HepG2 (cell line): ENCODE measurements at regions not wholly inside any gene's neighbourhood (a gene's known extent, or its start where the extent isn't known, plus 50 kb on each side); places are given as distances from the start of the nearest gene placed in this dataset.
"Not testable (repeated sequence)": the region's sequence is repeated elsewhere in the genome, so short reads cannot be mapped to it uniquely, and the experiment has no call there.

Experiments used
- ATAC-seq: fragments of 200-7000 bp; cut with Tn5 transposase; 3 replicates; pipeline ENCODE4 v1.9.1; 2020; ENCODE audit warnings: mild to moderate bottlenecking, moderate library complexity
- BruUV-seq: library from RNA; stranded (reverse); fragments of 400-500 nt; replicated peaks from 2 replicates; lab custom pipeline; 2021; lab: Mats Ljungman, UMichigan
- CTCF ChIA-PET: fragments of 300-600 bp; formaldehyde crosslinking; extraction: SDS; loops from one replicate; lab custom pipeline; 2021; ENCODE audit warnings: low total read pairs, inconsistent platforms, low intra/inter-chr PET ratio; lab: Yijun Ruan, JAX
- POLR2A ChIA-PET: fragments of 350-600 bp; sonication (Branson Sonifier 250); formaldehyde crosslinking; loops from one replicate; lab custom pipeline; 2020; ENCODE audit warnings: antibody characterized with exemption, inconsistent platforms; lab: Yijun Ruan, JAX
- DNase-seq: peaks from one replicate; pipeline ENCODE4 v3.0.0-alpha.2; 2015; ENCODE audit warnings: low spot score
- FAIRE-seq: peaks from 3 replicates; lab custom pipeline; 2011; peaks lifted over from hg19 to GRCh38; lab: Jason Lieb, UNC
- H2AFZ ChIP-seq: one replicate; pipeline ENCODE4 v1.6.1; 2011; ENCODE audit warnings: low read length, inconsistent platforms
- H3K27ac ChIP-seq: fragments of 300-600 bp; 3 replicates; pipeline ENCODE4 v1.8.0; 2011; ENCODE audit warnings: mixed run types, mild to moderate bottlenecking, mixed read lengths, low read length, inconsistent platforms; ENCODE audit not compliant: insufficient read depth; ENCODE audit errors: extremely low read length
- H3K27me3 ChIP-seq, 2 experiments: fragments of 200-600 bp in 1 of 2; 2 replicates in 1 of 2; 3 replicates in 1 of 2; pipeline versions ENCODE4 v1.6.0 to v1.8.0; 2011; ENCODE audit warnings: low read length in 2 of 2, mild to moderate bottlenecking in 2 of 2, moderate library complexity in 2 of 2, inconsistent platforms in 1 of 2; ENCODE audit not compliant: insufficient read depth in 2 of 2, control insufficient read depth in 1 of 2
- H3K36me3 ChIP-seq, 2 experiments: fragments of 200-600 bp in 1 of 2; replicated peaks in 1 of 2; 2 replicates in 1 of 2; 3 replicates in 1 of 2; pipeline versions ENCODE4 v1.5.1 to v1.8.0; 2011; ENCODE audit warnings: low read length in 2 of 2, inconsistent platforms in 1 of 2; ENCODE audit not compliant: insufficient read depth in 2 of 2, control insufficient read depth in 1 of 2
- H3K4me1 ChIP-seq: 2 replicates; pipeline ENCODE4 v1.5.1; 2012; ENCODE audit warnings: low read length, inconsistent platforms; ENCODE audit not compliant: insufficient read depth
- H3K4me2 ChIP-seq: 2 replicates; pipeline ENCODE4 v1.6.0; 2011; ENCODE audit warnings: low read depth, low read length, inconsistent platforms
- H3K4me3 ChIP-seq, 3 experiments: fragments of 200-600 bp in 1 of 3; sonication (generic), shearing (Covaris generic) in 1 of 3; replicated peaks in 1 of 3; 2 replicates each; pipeline ENCODE4 v1.5.1; 2011 to 2016; ENCODE audit warnings: low read length in 3 of 3, inconsistent platforms in 2 of 3, low read depth in 2 of 3, mild to moderate bottlenecking in 2 of 3, control low read depth in 1 of 3, mixed read lengths in 1 of 3; ENCODE audit not compliant: insufficient read depth in 1 of 3
- H3K79me2 ChIP-seq: one replicate; pipeline ENCODE4 v1.6.1; 2011; ENCODE audit warnings: low read length, inconsistent platforms; ENCODE audit not compliant: insufficient read depth
- H3K9ac ChIP-seq: 2 replicates; pipeline ENCODE4 v1.6.0; 2011; ENCODE audit warnings: mild to moderate bottlenecking, low read depth, low read length, inconsistent platforms; ENCODE audit not compliant: insufficient read depth
- H3K9me3 ChIP-seq: 2 replicates; pipeline ENCODE4 v1.5.1; 2012; ENCODE audit warnings: mild to moderate bottlenecking, low read length
- H4K20me1 ChIP-seq: 2 replicates; pipeline ENCODE4 v1.6.0; 2011; ENCODE audit warnings: inconsistent platforms, mild to moderate bottlenecking, low read length, moderate library complexity; ENCODE audit not compliant: insufficient read depth
- WGBS: methylation state at CpG from one replicate; pipeline ENCODE4 v1.1.6; 2017; ENCODE audit warnings: low lambda C conversion rate; 5-methylcytosine and 5-hydroxymethylcytosine counted together
- in situ Hi-C: cut with HindIII; loops from 2 replicates; pipeline ENCODE4 v1.10.0; 2017; ENCODE audit warnings: low pct_unique_long_range_greater_than_20kb; ENCODE audit not compliant: extremely low pct_ligation_motif_present
- intact Hi-C: fragments of 100-400 bp; cut with micrococcal nuclease; formaldehyde crosslinking; loops from one replicate; pipeline ENCODE4 v1.10.0; 2022; ENCODE audit not compliant: unreplicated experiment

DNA sequence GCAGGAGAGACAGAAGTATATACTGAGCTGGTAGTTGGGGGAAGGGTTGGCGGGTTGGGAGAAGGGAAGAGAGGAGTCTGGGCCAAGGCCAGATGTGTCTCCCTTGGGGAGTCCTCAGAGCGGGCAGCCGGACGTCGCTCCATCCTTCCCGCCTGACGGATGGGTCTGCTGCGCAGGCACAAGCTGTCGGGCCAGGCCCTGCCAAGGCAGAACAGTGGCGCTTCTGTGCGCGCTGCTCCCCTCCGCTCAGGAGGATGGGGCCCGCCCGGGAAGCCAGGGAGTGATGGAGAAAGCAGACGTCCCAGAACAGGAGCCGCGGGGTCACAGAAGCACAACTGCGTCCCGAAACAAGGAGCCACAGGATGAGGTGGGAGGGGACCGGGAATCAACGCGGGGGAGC lies 449.9 kb downstream of the CNTNAP3B start:
- CTCF ChIA-PET: not testable (repeated sequence)

GRCh38 chr9:41663497-41664036 lies 465.7 kb downstream of the CNTNAP3B start:
- H3K4me3 ChIP-seq, H3K4me2 ChIP-seq, FAIRE-seq, in situ Hi-C loops, ATAC-seq, H4K20me1 ChIP-seq, H3K4me1 ChIP-seq, H3K27ac ChIP-seq, H3K36me3 ChIP-seq, H3K9me3 ChIP-seq, H3K27me3 ChIP-seq, H2AFZ ChIP-seq, CTCF ChIA-PET, H3K79me2 ChIP-seq, DNase-seq, H3K9ac ChIP-seq, POLR2A ChIA-PET, intact Hi-C loops, BruUV-seq: not testable (repeated sequence)
- WGBS: 87% methylated on average over 22 of the region's 29 CpGs

More for the DNA sequence above, 449.9 kb downstream of the CNTNAP3B start:
- DNase-seq, intact Hi-C loops, H3K4me3 ChIP-seq, H3K9me3 ChIP-seq, H4K20me1 ChIP-seq, FAIRE-seq, H3K27me3 ChIP-seq, H3K79me2 ChIP-seq, H2AFZ ChIP-seq, H3K9ac ChIP-seq, in situ Hi-C loops, BruUV-seq, POLR2A ChIA-PET, H3K27ac ChIP-seq, ATAC-seq, H3K4me1 ChIP-seq, H3K36me3 ChIP-seq, H3K4me2 ChIP-seq: not testable (repeated sequence)
- WGBS: no CpG with 5 or more reads among the region's 23 CpGs

- H3K79me2 ChIP-seq, ATAC-seq, intact Hi-C loops, FAIRE-seq, H2AFZ ChIP-seq, H3K4me3 ChIP-seq, H3K27me3 ChIP-seq, BruUV-seq, H3K4me2 ChIP-seq, H3K36me3 ChIP-seq, H3K9me3 ChIP-seq, H4K20me1 ChIP-seq, POLR2A ChIA-PET, CTCF ChIA-PET, DNase-seq, in situ Hi-C loops, H3K27ac ChIP-seq, H3K9ac ChIP-seq: not testable (repeated sequence)
- WGBS: 41% methylated on average over 5 of the region's 10 CpGs
- H3K4me1 ChIP-seq: peaks cover 13% of the 10 kb centered on the region; the same call in 1 of the 2 replicates
Observed at GRCh38 chr9:41658706-41659105, 469.6 kb upstream of the ZNG1F start.

GRCh38 chr9:41658116-41658515 lies 469.0 kb upstream of the ZNG1F start:
- H4K20me1 ChIP-seq, H3K36me3 ChIP-seq, H3K4me3 ChIP-seq, intact Hi-C loops, in situ Hi-C loops, CTCF ChIA-PET, DNase-seq, POLR2A ChIA-PET, H3K4me2 ChIP-seq, H3K79me2 ChIP-seq, H3K9me3 ChIP-seq, FAIRE-seq, H2AFZ ChIP-seq, H3K27me3 ChIP-seq, H3K9ac ChIP-seq, ATAC-seq, BruUV-seq, H3K27ac ChIP-seq: not testable (repeated sequence)
- WGBS: 50% methylated on average over 2 of the region's 2 CpGs
- peaks cover 13% of the 10 kb centered on the region; the same call in 1 of the 2 replicates for H3K4me1 ChIP-seq
